BJ (cell line): ENCODE measurements at regions not wholly inside any gene's neighbourhood (a gene's known extent, or its start where the extent isn't known, plus 50 kb on each side); places are given as distances from the start of the nearest gene placed in this dataset.

Experiments
- CTCF ChIA-PET: fragments of 350-600 bp; formaldehyde crosslinking; extraction: SDS; loops from one replicate; lab custom pipeline; 2021; ENCODE audit warnings: antibody characterized with exemption, inconsistent platforms; lab: Yijun Ruan, JAX
- POLR2A ChIA-PET: fragments of 300-600 bp; sonication (Branson Sonifier 250); formaldehyde crosslinking; extraction: SDS; loops from one replicate; lab custom pipeline; 2021; ENCODE audit warnings: antibody characterized with exemption; lab: Charles Lee
- DNase-seq: peaks from one replicate; pipeline ENCODE4 v3.0.0-alpha.2; 2011; ENCODE audit warnings: low read depth
- H3K27me3 ChIP-seq: 2 replicates; pipeline ENCODE4 v1.6.0; 2011; ENCODE audit warnings: low read length; ENCODE audit not compliant: control insufficient read depth, insufficient read depth
- H3K36me3 ChIP-seq: 2 replicates; pipeline ENCODE4 v1.5.1; 2011; ENCODE audit warnings: low read length; ENCODE audit not compliant: control insufficient read depth, insufficient read depth
- H3K4me3 ChIP-seq: 2 replicates; pipeline ENCODE4 v1.5.1; 2011; ENCODE audit warnings: low read depth, mild to moderate bottlenecking, control low read depth, low read length
- CTCF ChIP-seq: IDR thresholded peaks from 2 replicates; pipeline ENCODE4 v1.5.1; 2011; ENCODE audit warnings: low read depth, mild to moderate bottlenecking, control low read depth, inconsistent platforms, low read length, moderate library complexity; ENCODE audit not compliant: insufficient read depth

DNA sequence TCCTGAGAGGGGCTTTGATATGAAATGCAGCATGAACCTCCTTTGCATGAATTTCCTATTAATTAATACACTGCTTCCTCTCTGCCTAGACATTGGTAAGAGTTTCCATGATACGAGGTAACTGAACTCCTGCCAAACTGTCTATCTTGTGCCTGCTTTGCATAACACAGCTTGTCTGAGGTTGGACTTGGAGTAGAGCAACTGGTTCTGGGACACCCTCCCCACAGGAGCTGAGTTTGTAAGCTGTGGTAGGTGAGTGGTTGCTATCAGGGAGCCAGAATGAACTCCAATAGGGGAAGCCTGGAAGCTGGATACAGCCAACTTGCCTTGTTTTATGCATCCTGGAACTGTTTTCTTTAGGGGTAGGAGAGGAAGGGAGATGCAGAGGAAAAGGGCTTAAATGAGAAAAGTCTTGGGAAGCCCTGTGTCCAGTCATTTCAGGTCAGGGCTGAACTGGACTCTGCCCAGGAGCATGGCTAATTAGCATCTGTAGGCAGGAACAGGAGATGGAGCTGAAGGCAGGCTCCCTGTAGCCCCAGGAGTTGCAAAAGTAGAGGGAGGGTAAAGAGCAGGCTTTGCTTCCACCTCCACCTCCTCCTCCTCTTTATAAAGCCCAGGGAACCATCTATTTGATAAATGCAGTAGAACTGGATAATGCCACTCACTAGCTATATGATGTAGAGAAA, 73.2 kb upstream of the GPR158 start:
- ChIA-PET POLR2A (no interaction called here), CTCF (interaction anchor here (2.5 kb wide), 1 partner anchor 11 kb away, joined by 22 read pairs; no protein-coding TSS in a partner anchor)
- Histone ChIP-seq H3K36me3 (no peaks in the 10 kb centered on the region), H3K4me3 (no peak overlapping the region), H3K27me3 (peaks cover 2% of the 10 kb centered on the region; the same call in 1 of the 2 replicates)
- TF ChIP-seq CTCF: no peak
- no peak for DNase-seq

- ChIA-PET POLR2A (no interaction called here), CTCF (interaction anchor here (0.6 to 2.5 kb wide), 2 partner anchors 10 to 1906 kb away, joined by 3 to 22 read pairs; no protein-coding TSS in a partner anchor)
- no peak for DNase-seq
- TF ChIP-seq CTCF: no peak
- no peaks in the 10 kb centered on the region for H3K36me3 ChIP-seq
- peaks cover 2% of the 10 kb centered on the region; the same call in 1 of the 2 replicates for H3K27me3 ChIP-seq
- no peak overlapping the region for H3K4me3 ChIP-seq
These were observed 72.5 kb upstream of the GPR158 start for GRCh38 chr10:25102147-25102822.

DNA sequence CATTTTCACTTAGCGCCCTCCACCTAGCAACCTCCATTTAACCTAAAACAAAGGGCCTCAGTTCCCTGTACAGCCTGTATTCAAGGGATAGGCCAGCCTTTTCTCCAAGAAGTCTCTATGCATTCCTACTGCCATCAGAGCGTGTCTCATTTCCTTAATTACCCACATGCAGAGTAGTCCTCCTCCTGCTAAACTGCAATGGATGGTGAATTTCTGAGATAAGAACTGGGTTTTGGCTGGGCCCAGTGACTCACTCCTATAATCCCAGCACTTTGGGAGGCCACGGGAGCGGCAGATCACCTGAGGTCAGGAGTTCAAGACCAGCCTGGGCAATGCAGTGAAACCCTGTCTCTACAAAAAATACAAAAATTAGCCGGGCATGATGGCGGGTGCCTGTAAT, 71.1 kb upstream of the GPR158 start:
- ChIA-PET POLR2A (no interaction called here), CTCF (interaction anchor here (2.5 kb wide), 1 partner anchor 9 kb away, joined by 22 read pairs; no protein-coding TSS in a partner anchor)
- no peak overlapping the region for H3K4me3 ChIP-seq
- no peak for DNase-seq
- H3K27me3 ChIP-seq: peaks cover 4% of the 10 kb centered on the region; the same call in 1 of the 2 replicates
- TF ChIP-seq CTCF: no peak
- no peaks in the 10 kb centered on the region for H3K36me3 ChIP-seq

DNA sequence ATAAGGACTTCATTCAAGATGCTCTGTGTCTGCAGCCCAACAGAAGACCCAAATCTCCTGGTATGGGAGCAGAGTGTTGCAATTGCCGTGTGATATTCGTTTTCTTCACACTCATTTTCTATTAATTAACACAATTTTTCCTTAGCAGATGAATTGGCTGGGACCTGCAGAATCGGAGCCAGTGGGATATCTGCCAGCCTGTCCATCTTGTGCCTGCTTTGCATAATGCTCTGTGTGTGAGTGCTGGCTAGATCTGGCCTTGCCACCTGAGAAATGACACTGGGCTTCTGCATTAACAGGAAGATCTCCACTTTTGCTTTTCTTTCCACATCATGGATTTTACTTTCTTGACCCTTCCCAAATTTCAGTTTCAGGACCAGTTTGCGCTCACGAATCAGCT, 70.4 kb upstream of the GPR158 start:
- no peak for DNase-seq
- ChIA-PET POLR2A (no interaction called here), CTCF (interaction anchor here (1.3 kb wide), 1 partner anchor 9 kb away, joined by 5 read pairs; no protein-coding TSS in a partner anchor)
- no peak for TF ChIP-seq CTCF
- Histone ChIP-seq H3K36me3 (no peaks in the 10 kb centered on the region), H3K4me3 (no peak overlapping the region), H3K27me3 (peaks cover 4% of the 10 kb centered on the region; the same call in 1 of the 2 replicates)

GRCh38 chr10:25105262-25105661, 69.5 kb upstream of the GPR158 start:
- ChIA-PET CTCF (interaction anchor here (1.2 to 1.3 kb wide), 2 partner anchors 8 to 24 kb away, joined by 3 to 5 read pairs; no protein-coding TSS in a partner anchor), POLR2A (no interaction called here)
- no peak for TF ChIP-seq CTCF
- Histone ChIP-seq H3K36me3 (no peaks in the 10 kb centered on the region), H3K4me3 (no peak overlapping the region), H3K27me3 (peaks cover 4% of the 10 kb centered on the region; the same call in 1 of the 2 replicates)
- DNase-seq: no peak
